GM18499 (cell line): ENCODE measurements at regions not wholly inside any gene's neighbourhood (a gene's known extent, or its start where the extent isn't known, plus 50 kb on each side); places are given as distances from the start of the nearest gene placed in this dataset.
"Not testable (repeated sequence)": the region's sequence is repeated elsewhere in the genome, so short reads cannot be mapped to it uniquely, and the experiment has no call there.

Experiments
- ATAC-seq: cut with Tn5 transposase; IDR thresholded peaks from one replicate; pipeline ENCODE4 v1.9.1; 2021; ENCODE audit warnings: moderate number of reproducible peaks; ENCODE audit not compliant: insufficient read depth, unreplicated experiment

DNA sequence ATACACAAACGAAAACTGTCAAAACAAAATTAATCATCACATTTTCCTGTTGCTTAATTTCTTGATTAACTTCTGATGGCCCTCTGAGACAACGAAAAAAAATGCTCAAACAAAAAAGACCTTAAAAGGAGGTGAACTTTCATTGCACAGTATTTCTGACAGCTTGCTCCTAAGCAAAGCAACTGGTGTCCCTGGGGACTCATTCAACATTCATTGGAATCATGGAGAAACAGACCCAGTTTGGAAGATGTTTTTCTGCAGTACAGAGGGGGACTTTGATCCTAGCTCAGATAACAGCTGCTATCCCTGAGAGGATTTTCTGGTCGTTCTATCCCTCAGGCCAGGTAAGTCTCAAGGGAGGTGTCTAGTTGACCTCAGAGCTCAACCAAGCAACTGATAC, 378.7 kb upstream of the ATP11B start:
- ATAC-seq, result no peak

- no peak for ATAC-seq
These were observed 372.6 kb upstream of the ATP11B start for GRCh38 chr3:182420741-182421140.

GRCh38 chr3:182424006-182424405, 369.3 kb upstream of the ATP11B start:
- no peak for ATAC-seq

- not testable (repeated sequence) for ATAC-seq
These were observed 367.2 kb upstream of the ATP11B start for GRCh38 chr3:182425926-182426718.

DNA sequence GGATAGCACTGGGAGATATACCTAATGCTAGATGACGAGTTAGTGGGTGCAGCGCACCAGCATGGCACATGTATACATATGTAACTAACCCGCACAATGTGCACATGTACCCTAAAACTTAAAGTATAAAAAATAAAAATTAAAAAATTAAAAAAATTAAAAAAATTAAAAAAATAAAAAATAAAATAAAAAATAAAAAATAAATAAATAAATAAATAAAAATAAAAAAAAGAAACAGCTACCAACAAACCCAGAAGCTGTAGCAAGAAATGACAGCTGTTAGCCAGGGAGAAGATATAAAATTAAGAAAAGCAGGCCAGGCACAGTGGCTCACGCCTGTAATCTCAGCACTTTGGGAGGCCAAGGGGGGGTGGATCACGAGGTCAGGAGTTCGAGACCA, 361.3 kb upstream of the ATP11B start:
- not testable (repeated sequence) for ATAC-seq

DNA sequence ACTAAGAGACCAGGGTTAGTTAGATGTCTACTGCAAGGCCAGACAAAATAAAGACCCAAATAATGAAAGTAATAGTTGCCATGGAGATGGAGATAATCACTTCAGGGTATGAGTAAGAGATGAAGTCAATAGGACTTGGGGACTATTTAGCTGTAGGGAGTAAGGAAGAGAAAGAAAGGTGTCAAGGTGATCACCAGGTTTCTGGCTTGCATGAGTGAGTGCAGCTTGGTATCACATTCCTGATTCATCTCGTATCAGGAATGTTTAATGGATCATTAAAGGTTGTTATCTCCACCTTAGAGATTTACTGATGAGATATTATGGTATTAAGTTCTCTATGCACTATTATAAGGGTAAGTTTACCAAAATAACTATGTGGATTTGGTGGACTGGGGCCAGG, 357.4 kb upstream of the ATP11B start:
- ATAC-seq, result no peak

DNA sequence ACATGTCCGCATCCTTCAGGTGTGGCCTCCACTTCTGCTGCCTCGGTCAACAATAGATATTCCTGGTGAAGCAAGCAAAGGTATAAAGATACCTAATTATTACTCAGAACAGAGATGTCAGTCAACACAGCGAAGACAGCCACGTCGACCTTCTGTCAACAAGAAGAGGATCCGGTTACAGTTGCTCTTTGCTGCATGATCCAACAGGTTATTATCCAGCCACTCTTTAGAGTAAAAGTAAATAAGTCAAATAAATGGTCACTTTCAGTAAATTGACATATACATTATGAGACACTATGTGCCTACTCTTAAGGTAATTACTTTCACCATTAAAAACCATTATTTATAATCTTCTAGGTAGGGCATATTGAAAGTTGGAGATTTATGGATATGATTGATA, 356.8 kb upstream of the ATP11B start:
- ATAC-seq, result no peak

DNA sequence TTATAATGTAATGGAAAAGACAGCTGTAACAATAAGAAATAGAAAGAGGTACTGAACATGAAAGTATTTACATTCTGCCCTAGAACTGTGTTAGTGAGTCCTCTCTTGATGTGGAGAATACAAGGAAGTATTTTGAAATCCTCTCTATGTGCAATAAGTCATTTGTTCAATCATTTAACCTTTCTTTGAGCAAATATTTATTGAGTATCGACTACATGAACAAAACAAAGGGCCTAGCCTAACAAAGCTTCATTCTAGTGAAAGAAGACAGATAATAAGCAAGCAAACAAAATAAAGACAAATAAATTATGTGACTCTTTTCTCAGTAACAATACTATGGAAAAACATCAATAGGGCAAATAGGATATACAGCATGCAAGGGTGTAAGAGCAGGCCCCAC, 354.9 kb upstream of the ATP11B start:
- ATAC-seq, result no peak

GRCh38 chr3:182440101-182440500, 353.2 kb upstream of the ATP11B start:
- no peak for ATAC-seq

DNA sequence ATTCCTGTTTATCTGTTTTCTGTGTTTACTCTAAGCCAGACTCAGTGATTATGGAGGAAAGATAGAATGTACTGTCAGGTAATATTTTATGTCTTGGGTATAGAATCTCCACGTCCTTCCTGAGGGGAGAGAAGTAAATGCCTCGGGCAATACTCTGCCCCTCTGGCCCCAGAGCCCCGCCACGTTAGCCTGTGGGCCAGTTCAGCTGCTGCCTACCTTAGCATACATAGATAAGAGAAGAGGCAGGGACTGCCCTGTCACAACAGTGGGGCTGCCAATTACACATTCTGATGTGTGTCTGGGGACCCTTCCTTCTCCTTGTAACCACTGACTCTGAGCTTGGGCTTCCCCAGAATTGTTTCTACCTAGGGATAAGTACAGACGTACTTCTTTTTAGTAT, 347.7 kb upstream of the ATP11B start:
- no peak for ATAC-seq

GRCh38 chr3:182450942-182451787, 342.1 kb upstream of the ATP11B start:
- ATAC-seq, result no peak

DNA sequence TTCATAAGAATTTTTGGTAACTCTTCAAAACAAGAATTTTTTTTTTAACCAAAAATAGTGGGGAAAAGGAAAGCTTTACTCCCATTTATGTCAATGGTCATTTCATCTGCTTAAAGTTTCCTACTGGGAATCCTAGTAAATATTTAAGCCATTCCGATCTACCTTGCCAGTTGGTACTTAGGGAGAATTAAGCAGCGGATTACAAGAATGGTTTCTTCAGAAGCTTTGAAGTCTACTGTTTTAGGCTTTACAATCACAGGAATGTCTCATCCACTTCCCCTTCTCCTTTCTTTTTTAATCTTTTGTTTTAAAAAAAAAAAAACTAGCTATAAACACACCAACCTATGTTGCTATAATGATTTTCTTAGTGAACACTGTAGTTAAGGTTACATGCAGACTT, 341.4 kb upstream of the ATP11B start:
- ATAC-seq, result no peak

DNA sequence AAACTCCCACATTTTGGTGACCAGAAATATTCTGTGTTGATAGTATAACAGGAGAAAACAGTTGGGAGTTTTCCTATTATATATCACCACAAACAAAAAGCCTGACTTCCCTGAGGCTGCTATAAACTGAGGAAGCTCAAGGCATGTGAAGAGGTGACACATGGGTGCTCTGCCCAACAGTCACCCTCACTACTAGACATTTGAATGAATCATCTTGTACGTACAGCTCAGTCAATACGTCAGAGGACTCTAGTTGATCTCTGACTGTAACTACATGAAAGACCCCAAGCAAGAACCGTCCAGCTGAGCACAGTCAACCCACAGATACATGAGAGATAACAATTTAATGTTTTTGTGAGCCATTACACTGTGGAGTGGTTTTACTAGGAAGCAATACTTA, 338.3 kb upstream of the ATP11B start:
- no peak for ATAC-seq

- no peak for ATAC-seq
These were observed 333.0 kb upstream of the ATP11B start for GRCh38 chr3:182460303-182460702.

GRCh38 chr3:182462152-182462551, 331.2 kb upstream of the ATP11B start:
- no peak for ATAC-seq

- ATAC-seq, result no peak
These were observed 328.7 kb upstream of the ATP11B start for GRCh38 chr3:182464513-182465145.

GRCh38 chr3:182465301-182466185, 327.8 kb upstream of the ATP11B start:
- ATAC-seq, result no peak

- ATAC-seq, result no peak
These were observed 324.2 kb upstream of the ATP11B start for GRCh38 chr3:182469086-182469485.

GRCh38 chr3:182470187-182470586, 323.1 kb upstream of the ATP11B start:
- no peak for ATAC-seq

GRCh38 chr3:182473191-182473710, 320.1 kb upstream of the ATP11B start:
- no peak for ATAC-seq
